ENCODE measurements at regions not wholly inside any gene's neighbourhood (a gene's known extent, or its start where the extent isn't known, plus 50 kb on each side); places are given as distances from the start of the nearest gene placed in this dataset.

DNA sequence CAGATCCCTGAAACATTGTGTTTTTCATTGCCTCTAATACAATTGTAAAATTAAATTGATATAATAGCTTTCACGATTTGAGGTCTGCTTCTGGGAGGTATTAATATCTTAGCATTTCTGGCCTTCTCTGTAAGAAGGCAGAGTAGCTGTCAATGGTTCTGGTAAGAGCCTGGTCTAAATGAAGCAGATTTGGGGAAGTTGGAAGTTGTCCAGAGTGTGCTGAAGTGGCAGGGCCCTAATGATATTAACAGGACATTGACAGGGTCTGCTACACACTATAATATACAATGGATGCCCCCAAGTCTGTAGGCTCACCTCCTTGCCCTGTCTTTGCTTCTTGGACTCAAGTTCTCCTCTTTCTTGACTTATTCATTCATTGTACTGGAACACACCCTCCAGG lies 99.5 kb downstream of the C4BPA start (continued):
- TF ChIP-seq EZH2 (IDR thresholded peaks at IDR 0.05; ENCODE audit: borderline replicate concordance, control insufficient read depth, low read depth, low read length) (no peak), SIN3A (IDR thresholded peaks at IDR 0.05; ENCODE audit: low read depth, low read length) (no peak), MTA3 (IDR thresholded peaks at IDR 0.05; ENCODE audit: borderline replicate concordance, low read length) (no peak), IRF5 (IDR thresholded peaks at IDR 0.05; ENCODE audit: borderline replicate concordance) (no peak), RUNX3 (IDR thresholded peaks at IDR 0.05; ENCODE audit: low read length) (no peak), CREM (IDR thresholded peaks at IDR 0.05; ENCODE audit: low read depth) (no peak), CBX5 (IDR thresholded peaks at IDR 0.05; ENCODE audit: low read depth) (no peak), RAD21 (IDR thresholded peaks at IDR 0.05; ENCODE audit: insufficient read depth, low read depth, low read length) (no peak)
- TF ChIP-seq, protein P1, sequence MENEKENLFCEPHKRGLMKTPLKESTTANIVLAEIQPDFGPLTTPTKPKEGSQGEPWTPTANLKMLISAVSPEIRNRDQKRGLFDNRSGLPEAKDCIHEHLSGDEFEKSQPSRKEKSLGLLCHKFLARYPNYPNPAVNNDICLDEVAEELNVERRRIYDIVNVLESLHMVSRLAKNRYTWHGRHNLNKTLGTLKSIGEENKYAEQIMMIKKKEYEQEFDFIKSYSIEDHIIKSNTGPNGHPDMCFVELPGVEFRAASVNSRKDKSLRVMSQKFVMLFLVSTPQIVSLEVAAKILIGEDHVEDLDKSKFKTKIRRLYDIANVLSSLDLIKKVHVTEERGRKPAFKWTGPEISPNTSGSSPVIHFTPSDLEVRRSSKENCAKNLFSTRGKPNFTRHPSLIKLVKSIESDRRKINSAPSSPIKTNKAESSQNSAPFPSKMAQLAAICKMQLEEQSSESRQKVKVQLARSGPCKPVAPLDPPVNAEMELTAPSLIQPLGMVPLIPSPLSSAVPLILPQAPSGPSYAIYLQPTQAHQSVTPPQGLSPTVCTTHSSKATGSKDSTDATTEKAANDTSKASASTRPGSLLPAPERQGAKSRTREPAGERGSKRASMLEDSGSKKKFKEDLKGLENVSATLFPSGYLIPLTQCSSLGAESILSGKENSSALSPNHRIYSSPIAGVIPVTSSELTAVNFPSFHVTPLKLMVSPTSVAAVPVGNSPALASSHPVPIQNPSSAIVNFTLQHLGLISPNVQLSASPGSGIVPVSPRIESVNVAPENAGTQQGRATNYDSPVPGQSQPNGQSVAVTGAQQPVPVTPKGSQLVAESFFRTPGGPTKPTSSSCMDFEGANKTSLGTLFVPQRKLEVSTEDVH (IDR thresholded peaks at IDR 0.05; ENCODE audit: low read depth, partially characterized antibody): no peak

- H3K36me3 ChIP-seq (ENCODE audit: control insufficient read depth in 2 of 2, insufficient read depth in 2 of 2, low read length in 1 of 2): no peaks in the 10 kb centered on the region
- FAIRE-seq (no peak), ATAC-seq (no peak), DNase-seq (ENCODE audit: low read depth, low spot score) (no peak)
- ChIA-PET POLR2A (no interaction called here), RAD21 (ENCODE audit: unreplicated experiment) (no interaction called here), CTCF (interaction anchor here (1.1 kb wide), 1 partner anchor 15 kb away, joined by 5 read pairs; no protein-coding TSS in a partner anchor), SMC1A (ENCODE audit: uncharacterized antibody, unreplicated experiment) (no interaction called here)
- no peaks in the 10 kb centered on the region for H3K9me3 ChIP-seq (replicated peaks; ENCODE audit: control insufficient read depth, insufficient read depth, low read length)
- H3K27me3 ChIP-seq (replicated peaks in 1 of 2; ENCODE audit: control insufficient read depth in 2 of 2, insufficient read depth in 2 of 2, low read length in 1 of 2): no peaks in the 10 kb centered on the region
- H3K4me2 ChIP-seq (ENCODE audit: control insufficient read depth, insufficient read depth): no peak overlapping the region
- H3K4me1 ChIP-seq (ENCODE audit: control insufficient read depth, insufficient read depth, low read length): no peaks in the 10 kb centered on the region
- no peaks in the 10 kb centered on the region for H4K20me1 ChIP-seq (ENCODE audit: control insufficient read depth, insufficient read depth)
- H3K9ac ChIP-seq (ENCODE audit: control insufficient read depth, insufficient read depth, low read length): no peak overlapping the region
- WGBS (ENCODE audit: insufficient coverage, insufficient replicate concordance, low lambda C conversion rate, missing lambda C conversion rate): 19% methylated on average over 2 of the region's 2 CpGs
- no peak overlapping the region for H2AFZ ChIP-seq (ENCODE audit: control insufficient read depth, low read depth, low read length)
- in situ Hi-C loops (cut with MboI) (no loop called here), intact Hi-C loops (cut with micrococcal nuclease; ENCODE audit: unreplicated experiment) (no loop called here)
- no peak overlapping the region for H3K4me3 ChIP-seq
- no peak overlapping the region for H3K27ac ChIP-seq (ENCODE audit: control insufficient read depth, insufficient read depth)
- H3K79me2 ChIP-seq (ENCODE audit: control insufficient read depth, insufficient read depth, low read length): no peaks in the 10 kb centered on the region
- no TSS peak for BruUV-seq (replicated peaks)
- TF ChIP-seq EED (IDR thresholded peaks at IDR 0.05; ENCODE audit: low read depth) (no peak), E4F1 (IDR thresholded peaks at IDR 0.05; ENCODE audit: borderline replicate concordance, partially characterized antibody) (no peak), USF2 (IDR thresholded peaks at IDR 0.05; ENCODE audit: borderline replicate concordance, low read depth, low read length) (no peak), KLF5 (IDR thresholded peaks at IDR 0.05; ENCODE audit: partially characterized antibody) (no peak), BCL11A (IDR thresholded peaks at IDR 0.05; ENCODE audit: low read depth, low read length) (no peak), ZZZ3 (IDR thresholded peaks at IDR 0.05; ENCODE audit: control insufficient read depth, insufficient read length, low read depth) (no peak), MEF2A (IDR thresholded peaks at IDR 0.05; ENCODE audit: insufficient read depth, low read depth, low read length) (no peak), NFXL1 (IDR thresholded peaks at IDR 0.05; ENCODE audit: borderline replicate concordance) (no peak), TCF3 (IDR thresholded peaks at IDR 0.05; ENCODE audit: borderline replicate concordance, insufficient read depth, low read depth, low read length) (no peak)
These were observed 101.6 kb downstream of the C4BPA start for GRCh38 chr1:207205614-207206061.

Data from GM12878 (cell line).